ENCODE measurements at regions not wholly inside any gene's neighbourhood (a gene's known extent, or its start where the extent isn't known, plus 50 kb on each side); places are given as distances from the start of the nearest gene placed in this dataset.
A peak's percentile ranks its signal among the peaks of the same experiment; 100 is the strongest.
"Not testable (repeated sequence)": the region's sequence is repeated elsewhere in the genome, so short reads cannot be mapped to it uniquely, and the experiment has no call there.

DNA sequence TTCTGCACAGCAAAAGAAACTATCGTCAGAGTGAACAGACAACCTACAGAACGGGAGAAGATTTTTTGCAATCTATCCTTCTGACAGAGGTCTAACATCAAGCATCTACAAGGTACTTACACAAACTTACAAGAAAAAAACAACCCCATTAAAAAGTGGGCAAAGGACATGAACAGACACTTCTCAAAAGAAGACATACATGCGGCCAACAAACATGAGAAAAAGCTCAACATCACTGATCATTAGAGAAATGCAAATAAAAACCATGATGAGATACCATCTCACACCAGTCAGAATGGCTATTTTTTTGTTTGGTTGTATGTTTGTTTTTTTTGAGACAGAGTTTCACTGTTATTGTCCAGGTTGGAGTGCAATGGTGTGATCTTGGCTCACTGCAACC lies 131.5 kb upstream of the MED13 start:
- not testable (repeated sequence) for DNase-seq

DNA sequence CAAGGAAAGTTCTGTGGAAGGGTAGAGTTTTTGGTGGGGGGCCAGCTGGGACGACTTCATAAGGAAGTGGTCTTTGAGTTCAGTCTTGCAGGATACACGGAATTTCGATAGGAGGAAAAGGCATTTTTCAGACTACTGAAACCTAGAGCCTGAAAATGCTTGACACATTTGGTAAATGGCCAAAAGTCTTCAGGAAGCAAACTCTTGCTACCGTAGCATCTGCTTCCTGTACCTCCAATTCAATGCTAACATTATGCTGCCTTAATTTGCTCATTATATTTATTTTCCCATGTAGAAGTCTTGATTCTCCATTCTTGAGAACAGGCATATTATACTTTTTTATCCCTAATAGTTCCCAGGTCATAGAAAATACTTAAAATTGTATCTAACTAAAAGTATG lies 129.3 kb upstream of the MED13 start:
- no peak for DNase-seq

DNA sequence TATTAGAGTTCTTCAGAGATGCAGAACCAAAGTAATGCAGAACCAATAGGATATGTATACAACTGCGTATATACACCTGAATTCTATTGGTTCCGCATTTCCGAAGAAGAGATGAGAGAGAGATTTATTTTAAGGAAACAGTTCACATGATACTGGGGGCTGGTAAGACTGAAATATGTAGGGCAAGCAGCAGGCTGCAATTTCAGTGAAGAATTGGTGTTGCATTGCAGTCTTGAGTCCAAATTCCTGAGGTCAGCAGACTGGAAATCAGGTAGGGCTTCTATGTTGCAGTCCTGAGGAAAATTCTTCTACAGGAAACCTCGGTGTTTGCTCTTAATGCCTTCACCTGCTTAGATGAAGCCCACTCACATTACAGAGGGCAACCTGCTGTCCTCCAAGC lies 128.2 kb upstream of the MED13 start:
- no peak for DNase-seq

DNA sequence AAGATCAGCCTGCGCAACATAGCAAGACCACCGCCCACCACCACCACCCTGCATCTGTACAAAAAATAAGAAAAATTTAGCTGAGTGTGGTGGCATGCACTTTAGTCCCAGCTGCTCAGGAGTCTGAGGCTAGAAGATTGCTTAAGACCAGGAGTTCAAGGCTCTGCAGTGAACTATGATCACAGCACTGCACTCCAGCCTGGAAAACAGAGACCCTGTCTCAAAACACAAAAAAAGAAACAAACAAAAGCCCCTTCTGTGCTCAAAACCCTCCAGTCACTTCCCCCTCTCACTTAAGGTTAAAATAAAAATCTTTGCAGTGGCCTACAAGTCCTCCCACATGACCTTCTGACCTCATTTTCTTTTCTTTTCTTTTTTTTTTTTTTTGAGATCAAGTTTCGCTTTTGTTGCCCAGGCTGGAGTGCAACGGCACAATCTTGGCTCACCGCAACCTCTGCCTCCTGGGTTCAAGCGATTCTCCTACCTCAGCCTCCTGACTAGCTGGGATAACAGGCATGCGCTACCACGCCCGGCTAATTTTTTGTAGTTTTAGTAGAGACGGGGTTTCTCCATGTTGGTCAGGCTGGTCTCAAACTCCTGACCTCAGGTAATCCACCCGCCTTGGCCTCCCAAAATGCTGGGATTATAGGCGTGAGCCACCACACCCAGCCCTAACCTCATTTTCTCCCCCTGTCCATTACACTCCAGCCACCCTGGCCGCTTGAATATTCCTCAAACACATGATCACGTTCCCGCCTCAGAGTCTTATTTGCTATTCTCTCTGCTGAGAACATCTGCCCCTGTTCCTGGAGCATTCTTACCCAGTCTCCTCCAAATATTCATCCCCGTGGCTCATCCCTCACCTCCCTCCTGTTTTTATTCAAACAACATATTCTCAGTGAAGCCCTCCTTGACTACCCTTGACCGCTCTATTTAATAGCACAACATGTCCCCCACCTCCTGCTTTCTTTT lies 126.6 kb upstream of the MED13 start:
- DNase-seq = no peak

DNA sequence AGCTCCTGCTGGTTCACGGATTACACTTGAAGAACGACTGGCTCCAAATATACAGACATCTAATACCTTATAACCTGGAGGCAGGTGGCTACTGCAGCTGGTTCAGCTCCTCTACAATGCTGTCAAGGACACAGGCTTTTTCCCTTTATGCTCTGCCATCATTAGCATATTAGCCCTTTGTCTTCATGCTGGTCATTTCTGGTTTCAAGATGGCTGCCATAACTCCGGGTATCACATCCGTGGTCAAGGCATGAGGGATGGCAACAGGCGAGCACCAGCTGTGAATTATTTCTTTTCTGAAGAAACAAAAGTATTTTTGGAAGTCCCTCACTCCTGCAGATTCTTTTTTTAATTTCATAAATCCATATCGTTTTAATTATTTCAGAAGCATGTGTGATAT lies 124.3 kb upstream of the MED13 start:
- DNase-seq = no peak

DNA sequence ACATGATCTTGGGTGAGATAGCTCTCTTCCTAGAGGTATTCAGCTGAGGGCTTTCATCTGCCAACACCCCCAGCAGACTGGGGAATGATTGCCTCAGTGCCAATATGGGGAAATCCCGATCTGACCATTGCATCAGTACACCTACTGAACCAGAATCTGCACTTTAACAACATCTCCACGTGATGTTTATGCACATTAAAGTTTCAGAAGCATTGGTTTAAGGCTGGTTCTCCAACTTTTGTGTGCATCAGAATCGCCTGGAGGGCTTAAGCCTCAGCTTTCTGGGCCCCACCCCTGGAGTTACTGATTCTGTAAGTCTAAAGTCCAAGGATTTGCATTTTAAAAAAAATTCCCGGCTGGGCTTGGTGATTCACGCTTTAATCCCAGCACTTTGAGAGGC lies 123.6 kb upstream of the MED13 start:
- DNase-seq = no peak

DNA sequence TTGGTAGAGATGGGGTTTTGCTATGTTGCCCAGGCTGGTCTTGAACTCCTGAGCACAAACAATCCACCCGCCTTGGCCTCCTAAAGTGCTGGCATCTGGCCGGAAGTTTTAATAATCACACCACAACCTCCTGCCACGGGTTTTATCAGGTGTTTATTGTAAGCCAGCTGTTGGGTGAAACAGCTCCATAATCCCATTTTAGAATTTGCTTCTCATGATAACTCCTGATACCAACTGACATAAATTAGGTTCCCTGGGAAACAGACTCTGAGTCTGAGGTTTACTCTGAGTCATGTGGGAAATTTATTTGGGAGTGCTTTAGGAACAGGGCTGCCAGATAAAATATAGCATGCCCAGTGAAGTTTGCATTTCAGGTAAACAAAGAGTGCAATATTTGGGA lies 122.6 kb upstream of the MED13 start:
- no peak for DNase-seq

DNA sequence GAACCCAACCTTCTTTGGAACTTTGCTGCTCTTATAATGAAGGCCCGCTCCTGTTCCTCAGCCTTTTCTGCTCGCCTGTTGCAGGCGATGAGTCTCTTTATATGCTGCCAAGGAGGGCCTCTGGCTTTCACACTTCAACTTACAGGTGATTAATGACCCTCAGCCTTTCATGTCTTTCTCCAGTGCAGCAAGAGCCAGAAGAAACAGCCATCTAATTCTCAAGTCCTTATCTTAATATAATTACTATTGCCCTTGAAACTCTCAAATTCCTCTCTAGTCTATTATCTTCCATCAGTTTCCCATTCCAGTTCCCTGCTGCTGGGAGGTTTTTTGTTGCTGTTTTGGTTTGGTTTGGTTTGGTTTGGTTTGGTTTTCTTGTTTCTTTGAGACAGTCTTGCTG lies 121.8 kb upstream of the MED13 start:
- no peak for DNase-seq

DNA sequence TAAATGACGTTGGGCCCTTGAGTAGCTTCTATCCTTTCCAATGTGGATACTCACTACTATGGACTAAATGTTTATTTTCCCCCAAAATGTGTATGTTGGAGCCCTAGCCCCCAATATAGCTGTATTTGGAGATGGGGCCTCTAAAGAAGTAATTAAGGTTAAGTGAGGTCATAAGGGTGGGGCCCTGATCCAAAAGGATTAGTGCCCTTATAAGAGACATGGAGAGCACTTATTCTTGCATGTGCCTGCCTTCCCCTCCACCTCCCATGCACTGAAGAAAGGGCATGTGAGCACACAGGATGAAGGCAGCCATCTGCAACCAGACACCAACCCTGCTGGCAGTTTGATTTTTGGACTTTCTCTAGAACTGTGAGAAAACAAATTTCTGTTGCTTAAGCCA lies 115.7 kb upstream of the MED13 start:
- DNase-seq = no peak

DNA sequence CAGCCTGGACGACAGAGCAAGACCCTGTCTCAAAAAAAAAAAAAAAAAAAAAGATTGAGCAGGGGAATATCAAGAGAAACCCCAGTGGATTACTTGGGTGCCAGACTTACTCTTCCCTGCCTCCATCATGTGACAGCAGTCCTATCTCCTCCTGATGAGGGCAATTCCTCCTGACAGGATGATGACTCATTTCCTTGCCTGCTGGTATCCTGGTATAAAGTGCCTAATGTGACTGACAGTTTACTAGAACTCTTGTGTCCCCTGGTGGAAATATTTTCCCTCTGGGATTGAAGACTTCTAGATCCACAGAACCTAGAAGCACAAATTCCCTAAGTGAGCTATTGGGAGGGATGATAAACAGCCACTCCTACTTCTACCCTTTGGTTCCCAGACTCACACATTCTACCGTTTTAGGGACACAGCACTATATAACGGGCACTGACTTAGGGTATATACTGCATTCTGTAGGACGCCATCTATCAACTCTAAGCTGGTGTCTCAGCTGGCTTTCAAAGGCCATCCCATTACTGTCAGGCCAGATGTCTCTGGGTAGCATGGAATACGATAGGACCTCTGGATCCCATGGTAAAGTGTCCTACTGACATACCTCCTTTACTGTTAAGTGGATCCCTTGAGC lies 114.6 kb upstream of the MED13 start:
- DNase-seq = peak; percentile 40

DNA sequence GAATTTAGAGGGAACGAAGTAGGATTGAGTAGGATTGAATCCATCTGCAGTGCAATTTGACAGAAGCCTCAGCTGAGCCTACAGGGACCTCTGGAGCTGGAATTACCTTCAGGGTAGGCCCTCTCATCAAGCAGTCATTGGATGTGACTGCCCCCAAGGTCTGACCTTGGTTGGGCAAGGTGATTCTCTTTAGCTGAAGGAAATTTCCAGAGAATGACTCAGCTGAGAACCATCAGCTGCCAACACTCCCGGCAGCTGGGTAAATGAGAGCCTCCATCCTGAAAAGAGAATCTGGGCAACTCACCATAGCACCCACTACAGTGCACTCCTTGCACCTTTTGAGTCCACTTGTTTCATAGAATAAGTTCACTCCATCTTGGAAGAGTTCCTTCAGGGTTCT lies 113.5 kb upstream of the MED13 start:
- DNase-seq = no peak

DNA sequence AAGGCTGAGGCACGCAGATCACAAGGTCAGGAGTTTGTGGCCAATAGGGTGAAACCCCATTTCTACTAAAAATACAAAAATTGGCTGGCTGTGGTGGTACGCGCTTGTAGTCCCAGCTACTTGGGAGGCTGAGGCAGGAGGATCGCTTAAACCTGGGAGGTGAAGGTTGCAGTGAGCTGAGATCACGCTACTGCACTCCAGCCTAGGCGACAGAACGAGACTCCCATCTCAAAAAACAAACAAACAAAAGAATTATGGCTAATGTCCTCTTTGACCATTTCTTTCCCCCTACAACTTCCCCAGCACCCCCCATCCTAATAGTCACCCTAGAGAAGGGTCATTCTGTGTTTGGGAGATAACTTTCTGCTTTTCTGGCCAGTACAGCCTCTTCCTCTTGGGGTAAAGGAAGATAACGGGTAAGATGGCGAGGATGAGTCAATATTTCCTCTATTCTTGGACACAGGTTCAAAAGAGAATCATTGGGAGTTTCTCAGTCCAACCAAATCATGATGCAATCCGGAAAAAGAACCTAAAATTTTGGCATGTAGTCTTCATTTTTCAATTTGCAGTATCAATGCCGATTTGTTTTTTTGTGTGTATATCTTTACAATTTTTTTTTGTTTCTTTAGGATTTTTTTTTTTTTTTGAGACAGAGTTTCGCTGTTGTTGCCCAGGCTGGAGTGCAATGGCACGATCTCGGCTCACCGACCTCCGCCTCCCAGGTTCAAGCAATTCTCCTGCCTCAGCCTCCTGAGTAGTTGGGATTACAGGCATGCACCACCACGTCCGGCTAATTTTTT lies 107.6 kb upstream of the MED13 start:
- DNase-seq = no peak

DNA sequence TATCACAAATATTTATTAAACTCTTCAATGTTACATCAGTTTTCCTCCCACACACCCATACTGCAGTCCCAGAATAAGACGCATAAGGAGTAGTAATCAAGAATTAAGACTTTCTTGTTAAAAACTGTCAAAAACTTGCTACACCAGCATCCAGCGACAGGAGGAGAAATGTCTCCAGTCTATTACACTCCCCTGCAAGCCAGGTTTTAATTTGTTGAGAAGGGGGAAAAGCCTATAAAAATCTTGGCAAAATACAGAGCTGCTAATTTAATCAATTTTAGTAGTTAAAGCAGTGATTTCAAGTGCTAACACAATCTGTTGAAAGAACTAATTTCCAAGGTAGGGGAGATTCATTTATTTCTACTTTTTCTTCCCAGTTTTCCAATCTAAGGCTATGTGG lies 102.0 kb upstream of the MED13 start:
- no peak for DNase-seq

DNA sequence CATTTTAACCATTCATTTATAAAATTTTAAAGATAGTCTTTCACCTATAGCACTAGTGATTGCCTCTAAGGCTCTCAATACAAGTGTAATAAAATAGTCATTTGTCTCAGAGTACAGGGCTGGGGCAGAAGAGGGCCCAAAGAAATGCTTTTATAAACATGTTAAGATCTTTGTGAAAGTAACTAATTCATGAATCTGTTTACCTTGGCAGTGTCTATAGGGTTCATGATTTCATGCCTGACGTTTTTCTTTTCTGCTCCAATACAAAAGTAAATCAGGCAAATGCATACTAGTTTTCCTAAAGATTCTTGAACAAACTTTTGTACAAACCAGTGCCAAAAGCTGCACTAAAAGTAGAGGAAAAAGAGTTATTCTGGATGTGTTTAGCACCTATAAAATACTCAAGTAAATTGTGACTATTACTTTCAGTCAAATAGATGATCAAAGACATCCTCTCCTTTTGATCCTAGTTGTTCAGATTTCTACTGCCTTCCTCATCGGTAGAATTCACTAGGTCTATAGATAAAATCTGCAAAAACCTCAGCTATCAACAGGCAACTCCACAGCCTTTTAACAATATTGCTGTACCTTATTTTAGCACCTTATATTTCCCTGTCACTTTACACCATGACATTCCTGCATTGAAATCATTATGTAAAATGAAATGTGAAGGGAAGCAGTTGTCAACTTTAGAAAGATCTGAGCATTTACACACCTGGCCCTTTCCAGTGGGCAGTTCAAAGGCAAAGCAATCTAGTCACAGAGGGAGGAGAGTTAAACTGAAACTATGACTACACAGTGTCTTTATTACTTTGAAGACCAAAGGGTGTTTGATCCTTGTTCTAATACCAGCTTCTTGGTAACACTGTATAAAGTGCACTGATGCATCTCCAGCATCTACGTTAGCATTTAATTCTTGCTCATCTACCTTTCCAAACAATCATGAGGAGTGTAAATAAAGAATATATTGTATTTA lies 100.0 kb upstream of the MED13 start:
- no peak for DNase-seq

DNA sequence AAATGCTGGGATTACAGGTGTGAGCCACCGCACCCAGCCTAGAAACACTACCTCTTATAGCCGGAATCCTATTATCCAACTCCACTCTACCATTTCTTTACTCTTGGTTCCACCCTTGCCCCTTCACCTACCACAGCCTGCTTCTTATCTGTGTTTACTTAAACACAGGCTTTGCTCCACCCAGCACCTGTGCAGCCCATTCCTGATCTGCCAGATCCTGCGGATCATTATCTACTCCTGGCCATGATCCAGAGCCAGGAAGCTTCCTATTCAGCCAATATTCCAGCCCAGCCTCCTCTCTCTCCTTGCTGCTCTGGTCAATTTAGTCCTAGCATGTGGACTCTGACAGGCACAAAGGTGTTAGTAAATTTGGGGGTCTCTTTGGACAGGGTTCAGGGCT lies 98.8 kb upstream of the MED13 start:
- no peak for DNase-seq

DNA sequence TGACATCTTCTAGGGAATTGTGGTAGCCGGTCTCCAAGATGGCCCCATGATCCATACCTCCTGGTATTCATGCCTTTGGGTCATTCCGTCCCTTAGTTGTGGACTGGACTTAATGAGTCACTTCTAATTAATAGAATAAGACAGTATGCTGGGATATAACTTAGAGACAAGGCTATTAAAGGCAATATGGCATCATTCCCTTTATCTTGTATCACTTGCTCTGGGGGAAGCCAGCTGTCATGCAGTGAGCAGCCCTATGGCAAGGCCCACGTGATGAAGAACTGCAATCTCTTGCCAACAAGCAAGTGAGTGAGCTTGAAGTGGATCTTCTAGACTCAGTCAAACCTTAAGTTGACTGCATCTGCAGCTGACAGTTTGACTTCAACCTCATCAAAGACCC lies 97.8 kb upstream of the MED13 start:
- DNase-seq = no peak

DNA sequence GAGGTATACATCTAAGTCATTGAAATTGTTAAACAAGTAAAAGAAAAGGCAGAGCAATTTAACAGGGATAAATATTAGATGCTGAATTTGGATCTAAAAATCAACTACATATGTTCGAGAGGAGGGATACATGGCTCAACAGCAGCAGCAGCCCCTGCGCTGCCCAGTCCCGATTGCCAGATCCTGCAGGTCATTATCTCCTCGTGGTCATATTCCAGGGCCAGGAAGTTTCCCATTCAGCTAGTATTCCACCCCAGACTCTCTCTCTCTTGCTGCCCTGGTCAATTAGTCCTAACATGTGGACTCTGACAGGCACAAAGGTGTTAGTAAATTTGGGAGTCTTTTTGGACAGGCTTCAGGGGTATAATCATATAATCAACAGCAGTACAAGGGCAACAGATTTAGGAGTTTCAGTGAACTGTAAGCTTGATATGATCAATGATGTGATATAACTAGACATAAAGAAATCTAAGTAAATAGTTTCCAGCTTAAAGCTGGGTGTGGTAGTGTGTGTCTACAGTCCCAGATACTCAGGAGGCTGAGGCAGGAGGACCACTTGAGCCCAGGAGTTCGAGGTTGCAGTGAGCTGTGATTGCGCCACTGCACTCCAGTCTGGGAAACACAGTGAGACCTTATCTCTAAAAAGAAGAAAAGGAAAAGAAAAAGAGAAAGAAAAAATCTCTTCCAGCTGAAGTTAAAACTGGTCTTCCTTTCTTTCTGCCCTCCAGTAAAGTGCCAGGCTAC lies 96.5 kb upstream of the MED13 start:
- DNase-seq = no peak

DNA sequence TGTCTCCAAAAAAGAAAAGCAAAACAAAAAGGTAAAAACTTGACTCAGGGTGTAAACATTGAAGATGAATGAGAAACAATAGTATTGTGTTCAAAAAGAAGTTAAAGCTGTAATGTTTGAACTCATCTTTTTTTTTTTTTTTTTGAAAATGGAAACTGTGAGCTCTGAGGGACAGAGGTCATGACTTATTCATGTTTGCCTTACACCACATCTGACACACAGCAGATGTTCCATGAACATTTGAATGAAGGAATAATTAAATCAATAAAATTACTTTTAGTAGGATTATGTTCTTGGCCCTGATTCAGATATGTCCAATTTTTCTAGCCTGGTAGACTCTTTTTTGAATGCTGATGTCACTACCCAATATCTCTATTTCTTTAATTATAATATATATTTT lies 95.7 kb upstream of the MED13 start:
- DNase-seq = no peak

DNA sequence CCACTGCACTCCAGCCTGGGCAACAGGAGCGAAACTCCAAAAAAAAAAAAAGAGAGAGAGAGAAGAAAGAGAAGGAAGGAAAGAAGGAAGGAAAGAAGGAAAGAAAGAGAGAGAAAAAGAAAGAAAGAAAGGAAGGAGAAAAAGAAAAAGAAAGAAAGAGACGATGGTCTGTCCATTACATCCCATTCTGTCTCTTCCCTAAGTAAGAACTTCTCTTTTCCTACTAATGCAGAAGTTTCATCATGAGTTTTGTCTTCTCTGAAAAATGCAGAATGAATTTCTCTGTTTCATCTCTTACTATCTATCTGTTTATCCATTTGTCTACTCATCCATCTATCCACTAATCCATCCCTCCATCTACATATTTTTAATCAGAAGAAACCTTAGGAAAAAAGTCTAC lies 94.9 kb upstream of the MED13 start:
- no peak for DNase-seq

DNA sequence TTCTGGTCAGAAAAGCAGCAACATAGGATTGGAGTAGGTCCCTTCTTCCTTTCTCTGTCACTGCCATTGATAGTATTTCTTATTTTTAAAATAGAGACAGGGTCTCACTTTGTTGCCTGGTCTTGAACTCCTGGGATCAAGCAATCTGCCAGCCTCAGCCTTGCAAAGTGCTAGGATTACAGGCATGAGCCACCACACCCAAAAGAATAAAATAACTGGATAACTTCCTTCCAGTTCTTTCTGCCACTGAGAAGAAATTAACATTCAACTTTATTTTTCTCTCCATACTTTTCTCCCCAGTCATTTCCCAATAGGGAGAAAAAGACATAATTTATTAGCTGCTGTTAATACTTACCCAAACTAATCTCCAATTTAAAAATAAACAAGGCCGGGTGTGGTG lies 91.9 kb upstream of the MED13 start:
- DNase-seq = no peak

DNA sequence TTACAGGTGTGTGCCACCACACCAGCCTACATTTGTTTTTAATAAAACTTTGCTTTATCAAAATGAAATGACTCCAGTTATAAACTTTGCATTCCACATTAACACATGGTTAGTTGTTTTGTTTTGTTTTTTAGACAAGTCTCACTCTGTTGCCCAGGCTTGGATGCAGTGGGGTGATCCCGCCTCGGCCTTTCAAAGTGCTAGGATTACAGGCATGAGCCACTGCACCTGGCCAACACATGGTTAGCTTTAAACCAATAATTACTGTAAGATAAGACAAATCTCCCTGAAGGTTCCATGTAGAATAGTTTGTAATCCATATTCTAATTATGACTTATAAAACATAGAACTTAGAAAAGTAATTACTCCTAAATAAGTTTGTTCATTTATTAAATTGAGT lies 89.8 kb upstream of the MED13 start:
- no peak for DNase-seq

DNA sequence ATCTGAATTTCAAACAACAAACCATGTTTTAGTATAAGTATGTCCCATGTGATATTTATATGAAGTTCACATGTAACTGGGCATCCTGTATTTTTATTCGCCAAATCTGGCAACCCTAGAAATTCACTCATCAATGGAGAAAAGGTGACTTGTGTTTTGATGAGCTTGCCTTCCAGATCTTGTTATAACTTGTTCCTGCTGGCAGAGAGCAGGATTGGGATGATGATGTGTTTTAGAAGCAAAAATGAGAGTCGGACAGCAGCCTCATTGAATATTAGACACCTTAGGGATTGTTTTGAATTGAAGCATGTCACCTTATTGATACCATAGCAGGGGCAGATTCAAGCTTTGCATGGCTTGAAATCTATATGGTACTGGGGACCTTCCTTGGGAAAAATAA lies 85.4 kb upstream of the MED13 start:
- DNase-seq = no peak

Data from fibroblast of skin of right quadriceps (primary cell).